ENCODE measurements at regions not wholly inside any gene's neighbourhood (a gene's known extent, or its start where the extent isn't known, plus 50 kb on each side); places are given as distances from the start of the nearest gene placed in this dataset.

GRCh38 chr14:85387181-85387580 is 142.8 kb upstream of the FLRT2 start:
- CTCF ChIA-PET, result interaction anchor here (0.8 to 1.2 kb wide), 2 partner anchors 13 to 32 kb away, joined by 3 to 4 read pairs; no protein-coding TSS in a partner anchor
- WGBS (ENCODE audit: missing lambda C conversion rate), result 20% methylated on average over 3 of the region's 3 CpGs
- DNase-seq (ENCODE audit: low read depth in 1 of 2, low spot score in 1 of 2), result no peak
- no peak overlapping the region for H3K27ac ChIP-seq
- H3K4me3 ChIP-seq, result no peak overlapping the region
- TF ChIP-seq ESRRA (IDR thresholded peaks at IDR 0.05; ENCODE audit: borderline replicate concordance, low read length), result no peak
- no peak for TF ChIP-seq HOXA7 (CRISPR knock-in tag; IDR thresholded peaks at IDR 0.05)
- no peak for TF ChIP-seq E2F6 (IDR thresholded peaks at IDR 0.05; ENCODE audit: borderline replicate concordance, low read depth)
- TF ChIP-seq POLR2A (IDR thresholded peaks at IDR 0.05; ENCODE audit: low read length), result no peak
- no peak for TF ChIP-seq KDM5A (IDR thresholded peaks at IDR 0.05)
- no peak for TF ChIP-seq NFE2L2 (conservative IDR thresholded peaks at IDR 0.05; ENCODE audit: low read length)
- TF ChIP-seq EHF (CRISPR knock-in tag; IDR thresholded peaks at IDR 0.05), result no peak
- no peak for TF ChIP-seq HEYL (CRISPR knock-in tag; IDR thresholded peaks at IDR 0.05)
- TF ChIP-seq FOXS1 (CRISPR knock-in tag; IDR thresholded peaks at IDR 0.05), result no peak
- TF ChIP-seq CHD4 (IDR thresholded peaks at IDR 0.05; ENCODE audit: borderline replicate concordance), result no peak
- no peak for TF ChIP-seq FOSB (CRISPR knock-in tag; IDR thresholded peaks at IDR 0.05)
- no peak for TF ChIP-seq RARB (CRISPR knock-in tag; IDR thresholded peaks at IDR 0.05)
- TF ChIP-seq CBX8 (IDR thresholded peaks at IDR 0.05), result no peak
- TF ChIP-seq CHD2 (IDR thresholded peaks at IDR 0.05; ENCODE audit: low read length, partially characterized antibody), result no peak
- TF ChIP-seq RCOR1 (IDR thresholded peaks at IDR 0.05; ENCODE audit: low read depth, low read length), result no peak
- TF ChIP-seq EP300 (IDR thresholded peaks at IDR 0.05), result no peak
- H3K4me2 ChIP-seq, result no peak overlapping the region
- no peak for FAIRE-seq
- ATAC-seq, result no peak
- H3K9me3 ChIP-seq, result no peaks in the 10 kb centered on the region
- POLR2A ChIA-PET, result no interaction called here
- H3K4me1 ChIP-seq, result no peaks in the 10 kb centered on the region

DNA sequence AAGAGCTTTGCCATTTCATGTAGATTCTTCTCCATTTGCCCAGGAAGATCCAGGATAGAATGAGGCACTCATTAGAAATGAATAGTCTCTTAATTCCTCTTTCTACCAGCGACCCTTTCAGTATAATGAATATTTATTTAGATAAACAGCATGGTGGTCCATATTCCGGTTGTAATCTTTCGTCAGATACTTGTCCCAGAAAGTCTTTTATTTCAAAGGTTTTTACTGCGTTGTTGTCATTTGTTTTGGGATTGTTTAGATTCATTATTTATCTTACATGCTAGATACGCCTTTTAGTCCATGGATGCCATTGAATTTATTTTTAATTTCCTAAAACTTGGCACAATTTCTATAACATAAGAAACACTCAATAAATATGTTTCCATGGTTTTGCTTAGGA is 139.7 kb upstream of the FLRT2 start:
- no peak overlapping the region for H3K4me3 ChIP-seq
- CTCF ChIA-PET, result interaction anchor here (0.9 kb wide), 1 partner anchor 138 kb away, joined by 4 read pairs; no protein-coding TSS in a partner anchor
- DNase-seq (ENCODE audit: low read depth in 1 of 2, low spot score in 1 of 2) (no peak), ATAC-seq (no peak), FAIRE-seq (no peak)
- no peak overlapping the region for H3K27ac ChIP-seq
- POLR2A ChIA-PET, result no interaction called here
- no peaks in the 10 kb centered on the region for H3K9me3 ChIP-seq
- no peak overlapping the region for H3K4me2 ChIP-seq
- H3K4me1 ChIP-seq, result no peaks in the 10 kb centered on the region
- 74% methylated on average over 5 of the region's 5 CpGs for WGBS (ENCODE audit: missing lambda C conversion rate)
- TF ChIP-seq ELK1 (IDR thresholded peaks at IDR 0.05; ENCODE audit: low read depth, low read length), result no peak
- TF ChIP-seq HOXB13 (CRISPR knock-in tag; IDR thresholded peaks at IDR 0.05; ENCODE audit: low read depth), result no peak
- TF ChIP-seq, protein P1, sequence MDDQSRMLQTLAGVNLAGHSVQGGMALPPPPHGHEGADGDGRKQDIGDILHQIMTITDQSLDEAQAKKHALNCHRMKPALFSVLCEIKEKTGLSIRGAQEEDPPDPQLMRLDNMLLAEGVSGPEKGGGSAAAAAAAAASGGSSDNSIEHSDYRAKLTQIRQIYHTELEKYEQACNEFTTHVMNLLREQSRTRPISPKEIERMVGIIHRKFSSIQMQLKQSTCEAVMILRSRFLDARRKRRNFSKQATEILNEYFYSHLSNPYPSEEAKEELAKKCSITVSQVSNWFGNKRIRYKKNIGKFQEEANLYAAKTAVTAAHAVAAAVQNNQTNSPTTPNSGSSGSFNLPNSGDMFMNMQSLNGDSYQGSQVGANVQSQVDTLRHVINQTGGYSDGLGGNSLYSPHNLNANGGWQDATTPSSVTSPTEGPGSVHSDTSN (IDR thresholded peaks at IDR 0.05), result no peak
- TF ChIP-seq ESRRA (IDR thresholded peaks at IDR 0.05; ENCODE audit: borderline replicate concordance, low read length), result no peak

DNA sequence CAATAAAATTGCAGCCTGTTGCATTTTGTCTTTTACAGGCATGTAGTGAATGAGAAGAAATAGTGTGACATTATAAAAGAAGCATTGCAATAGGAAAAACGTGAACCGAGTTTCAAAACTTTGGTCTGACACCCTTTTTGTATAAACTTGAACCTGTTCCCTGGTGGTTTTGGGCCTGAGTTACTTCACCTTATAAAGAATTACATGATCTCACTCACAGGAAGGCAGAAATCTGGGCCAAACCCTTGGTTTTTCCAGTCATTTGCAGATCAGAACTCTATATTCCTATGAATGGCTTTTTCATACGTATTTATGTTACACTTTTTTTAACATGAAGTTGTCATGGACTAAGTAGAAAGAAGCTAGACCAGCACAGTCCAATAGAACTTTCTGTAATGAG is 138.5 kb upstream of the FLRT2 start:
- H3K4me1 ChIP-seq, result no peaks in the 10 kb centered on the region
- no peaks in the 10 kb centered on the region for H3K9me3 ChIP-seq
- ChIA-PET POLR2A (no interaction called here), CTCF (no interaction called here)
- H3K4me3 ChIP-seq, result no peak overlapping the region
- FAIRE-seq (no peak), DNase-seq (ENCODE audit: low read depth in 1 of 2, low spot score in 1 of 2) (no peak), ATAC-seq (no peak)
- H3K4me2 ChIP-seq, result no peak overlapping the region
- 75% methylated on average over 3 of the region's 3 CpGs for WGBS (ENCODE audit: missing lambda C conversion rate)
- TF ChIP-seq, protein P1 (IDR thresholded peaks at IDR 0.05), result no peak
- TF ChIP-seq RFX5 (IDR thresholded peaks at IDR 0.05) (no peak), CHD2 (IDR thresholded peaks at IDR 0.05; ENCODE audit: low read length, partially characterized antibody) (no peak), RNF2 (IDR thresholded peaks at IDR 0.05; ENCODE audit: borderline replicate concordance, low read depth) (no peak), NR3C1 (IDR thresholded peaks at IDR 0.05) (no peak)
- H3K27ac ChIP-seq, result no peak overlapping the region
